ENCODE measurements at regions not wholly inside any gene's neighbourhood (a gene's known extent, or its start where the extent isn't known, plus 50 kb on each side); places are given as distances from the start of the nearest gene placed in this dataset.

DNA sequence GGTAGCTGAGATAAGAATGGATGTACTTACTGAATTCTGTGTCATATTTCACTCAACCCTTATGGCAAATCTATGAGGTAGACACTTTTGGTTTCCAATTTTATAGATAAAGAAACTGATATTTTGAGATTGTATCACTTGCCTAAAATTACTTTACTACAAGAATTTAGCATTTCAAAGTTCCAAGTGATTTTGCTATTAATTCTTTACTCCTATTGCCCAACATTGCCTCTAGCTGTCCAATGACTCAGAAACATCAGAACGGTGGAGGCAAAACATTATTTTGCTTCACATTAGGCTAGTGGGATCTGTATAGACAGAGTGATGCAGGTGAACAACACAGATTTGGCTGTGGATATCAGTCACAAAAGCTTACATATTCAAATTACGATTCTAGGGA, 747.2 kb upstream of the NEGR1 start:
- no CpG with 5 or more reads among the region's 2 CpGs for WGBS (ENCODE audit: insufficient coverage)
- Histone ChIP-seq H3K4me3 (replicated peaks in 1 of 3; ENCODE audit: low read depth in 2 of 3, low read length in 3 of 3) (no peak overlapping the region), H3K27ac (ENCODE audit: low read depth in 1 of 2, low read length in 2 of 2) (no peak overlapping the region), H3K4me2 (replicated peaks; ENCODE audit: extremely low read depth, low read length, poor library complexity, severe bottlenecking) (no peak overlapping the region), H3K9ac (ENCODE audit: insufficient read depth, low read length, poor library complexity, severe bottlenecking) (no peak overlapping the region), H3K79me2 (ENCODE audit: insufficient read depth, low read length) (no peaks in the 10 kb centered on the region), H3K27me3 (ENCODE audit: control insufficient read depth in 2 of 2, insufficient read depth in 2 of 2, low read length in 2 of 2) (no peaks in the 10 kb centered on the region), H3K36me3 (replicated peaks in 1 of 2; ENCODE audit: control insufficient read depth in 1 of 2, insufficient read depth in 2 of 2, low read length in 2 of 2) (no peaks in the 10 kb centered on the region), H3K4me1 (ENCODE audit: control insufficient read depth in 1 of 2, insufficient read depth in 2 of 2, low read length in 2 of 2) (no peaks in the 10 kb centered on the region), H4K20me1 (ENCODE audit: insufficient read depth, low read length) (no peaks in the 10 kb centered on the region), H2AFZ (ENCODE audit: insufficient read depth, low read depth, low read length, poor library complexity, severe bottlenecking) (no peak overlapping the region), H3K9me3 (replicated peaks in 1 of 2; ENCODE audit: control insufficient read depth in 1 of 2, insufficient read depth in 1 of 2, low read length in 2 of 2) (no peaks in the 10 kb centered on the region)
- intact Hi-C loops (cut with micrococcal nuclease): no loop called here
- Mint-ChIP-seq H3K27me3 (ENCODE audit: low read depth in 3 of 3) (no peaks in the 10 kb centered on the region), H3K4me3 (no peak overlapping the region), H3K36me3 (no peaks in the 10 kb centered on the region), H3K27ac (no peak overlapping the region), H3K9me3 (peaks cover 0 to 2% (median 0%) of the 10 kb centered on the region in 7 donors), H3K4me1 (no peaks in the 10 kb centered on the region)
- TF ChIP-seq, protein P1, sequence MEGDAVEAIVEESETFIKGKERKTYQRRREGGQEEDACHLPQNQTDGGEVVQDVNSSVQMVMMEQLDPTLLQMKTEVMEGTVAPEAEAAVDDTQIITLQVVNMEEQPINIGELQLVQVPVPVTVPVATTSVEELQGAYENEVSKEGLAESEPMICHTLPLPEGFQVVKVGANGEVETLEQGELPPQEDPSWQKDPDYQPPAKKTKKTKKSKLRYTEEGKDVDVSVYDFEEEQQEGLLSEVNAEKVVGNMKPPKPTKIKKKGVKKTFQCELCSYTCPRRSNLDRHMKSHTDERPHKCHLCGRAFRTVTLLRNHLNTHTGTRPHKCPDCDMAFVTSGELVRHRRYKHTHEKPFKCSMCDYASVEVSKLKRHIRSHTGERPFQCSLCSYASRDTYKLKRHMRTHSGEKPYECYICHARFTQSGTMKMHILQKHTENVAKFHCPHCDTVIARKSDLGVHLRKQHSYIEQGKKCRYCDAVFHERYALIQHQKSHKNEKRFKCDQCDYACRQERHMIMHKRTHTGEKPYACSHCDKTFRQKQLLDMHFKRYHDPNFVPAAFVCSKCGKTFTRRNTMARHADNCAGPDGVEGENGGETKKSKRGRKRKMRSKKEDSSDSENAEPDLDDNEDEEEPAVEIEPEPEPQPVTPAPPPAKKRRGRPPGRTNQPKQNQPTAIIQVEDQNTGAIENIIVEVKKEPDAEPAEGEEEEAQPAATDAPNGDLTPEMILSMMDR (IDR thresholded peaks at IDR 0.05): no peak
- DNase-seq: no peak

GRCh38 chr1:73026114-73026513, 743.8 kb upstream of the NEGR1 start:
- H3K9ac ChIP-seq (ENCODE audit: insufficient read depth, low read length, poor library complexity, severe bottlenecking): no peak overlapping the region
- H3K9me3 ChIP-seq (replicated peaks in 1 of 2; ENCODE audit: control insufficient read depth in 1 of 2, insufficient read depth in 1 of 2, low read length in 2 of 2): peaks cover 3 to 5% of the 10 kb centered on the region in 2 donors
- Mint-ChIP-seq H3K36me3 (no peaks in the 10 kb centered on the region), H3K27me3 (ENCODE audit: low read depth in 3 of 3) (no peaks in the 10 kb centered on the region), H3K4me1 (no peaks in the 10 kb centered on the region), H3K27ac (no peak overlapping the region), H3K9me3 (peaks cover 0 to 8% (median 2%) of the 10 kb centered on the region in 7 donors), H3K4me3 (no peak overlapping the region)
- H4K20me1 ChIP-seq (ENCODE audit: insufficient read depth, low read length): no peaks in the 10 kb centered on the region
- intact Hi-C loops (cut with micrococcal nuclease): no loop called here
- TF ChIP-seq, protein P1 (IDR thresholded peaks at IDR 0.05): no peak
- H3K4me1 ChIP-seq (ENCODE audit: control insufficient read depth in 1 of 2, insufficient read depth in 2 of 2, low read length in 2 of 2): no peaks in the 10 kb centered on the region
- H3K36me3 ChIP-seq (replicated peaks in 1 of 2; ENCODE audit: control insufficient read depth in 1 of 2, insufficient read depth in 2 of 2, low read length in 2 of 2): no peaks in the 10 kb centered on the region
- no peaks in the 10 kb centered on the region for H3K27me3 ChIP-seq (ENCODE audit: control insufficient read depth in 2 of 2, insufficient read depth in 2 of 2, low read length in 2 of 2)
- no peak overlapping the region for H3K4me3 ChIP-seq (replicated peaks in 1 of 3; ENCODE audit: low read depth in 2 of 3, low read length in 3 of 3)
- no peaks in the 10 kb centered on the region for H3K79me2 ChIP-seq (ENCODE audit: insufficient read depth, low read length)
- no peak for DNase-seq
- H3K27ac ChIP-seq (ENCODE audit: low read depth in 1 of 2, low read length in 2 of 2): no peak overlapping the region
- no CpG with 5 or more reads among the region's 4 CpGs for WGBS (ENCODE audit: insufficient coverage)
- H3K4me2 ChIP-seq (replicated peaks; ENCODE audit: extremely low read depth, low read length, poor library complexity, severe bottlenecking): no peak overlapping the region
- H2AFZ ChIP-seq (ENCODE audit: insufficient read depth, low read depth, low read length, poor library complexity, severe bottlenecking): no peak overlapping the region
